Muscle of leg (tissue), 3 donors: ENCODE measurements at regions not wholly inside any gene's neighbourhood (a gene's known extent, or its start where the extent isn't known, plus 50 kb on each side); places are given as distances from the start of the nearest gene placed in this dataset.

Experiments
- DNase-seq: peaks from one replicate; pipeline ENCODE4 v3.0.0; 2013
- H3K27ac ChIP-seq: one replicate; pipeline ENCODE4 v1.5.1; 2013; ENCODE audit warnings: mild to moderate bottlenecking, low read length, control low read depth
- H3K27me3 ChIP-seq: one replicate; pipeline ENCODE4 v1.6.1; 2013; ENCODE audit warnings: low read length; ENCODE audit not compliant: control insufficient read depth, insufficient read depth
- H3K36me3 ChIP-seq: one replicate; pipeline ENCODE4 v1.6.1; 2013; ENCODE audit warnings: low read length; ENCODE audit not compliant: control insufficient read depth, insufficient read depth
- H3K4me1 ChIP-seq: one replicate; pipeline ENCODE4 v1.6.1; 2013; ENCODE audit warnings: low read length; ENCODE audit not compliant: control insufficient read depth, insufficient read depth
- H3K4me3 ChIP-seq: one replicate; pipeline ENCODE4 v1.5.1; 2013; ENCODE audit warnings: low read length, control low read depth
- H3K9me3 ChIP-seq: replicated peaks from 2 replicates; pipeline ENCODE4 v1.6.1; 2013; ENCODE audit warnings: low read depth, low read length; ENCODE audit not compliant: control insufficient read depth
- WGBS: methylation state at CpG from one replicate; pipeline ENCODE4 v1.1.5; 2013; ENCODE audit warnings: missing lambda C conversion rate; ENCODE audit not compliant: insufficient coverage; 5-methylcytosine and 5-hydroxymethylcytosine counted together

DNA sequence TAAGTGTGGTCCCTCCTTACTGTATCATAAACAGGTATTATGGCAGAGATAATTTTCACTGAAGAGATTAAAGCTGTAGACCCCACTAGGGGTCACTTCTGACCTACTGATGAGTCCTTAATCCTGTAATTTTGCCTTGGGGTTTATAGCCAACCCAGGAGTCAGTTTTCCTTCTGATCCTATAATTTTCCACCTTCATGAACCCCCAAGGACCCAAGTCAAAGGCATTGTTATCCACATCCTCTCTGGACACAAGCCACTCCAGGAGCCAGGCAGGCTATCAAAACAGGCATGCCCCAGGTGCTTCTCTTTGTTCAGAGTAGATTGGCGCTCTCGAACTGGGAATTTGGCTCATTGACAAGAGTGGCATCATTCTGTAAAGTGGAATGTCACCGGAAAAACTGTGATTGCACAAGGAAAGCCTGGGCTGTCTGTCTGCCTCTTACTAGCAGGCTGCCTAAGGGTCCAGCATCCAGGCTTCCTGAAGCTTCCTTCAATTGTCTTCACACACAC is 1523.2 kb upstream of the FLRT2 start:
- no peak overlapping the region for H3K4me3 ChIP-seq
- peak; percentile 58 for DNase-seq
- no peak overlapping the region for H3K27ac ChIP-seq
- H3K36me3 ChIP-seq: no peaks in the 10 kb centered on the region
- H3K9me3 ChIP-seq: no peaks in the 10 kb centered on the region
- H3K4me1 ChIP-seq: no peaks in the 10 kb centered on the region
- no peaks in the 10 kb centered on the region for H3K27me3 ChIP-seq
- no CpG with 5 or more reads among the region's 3 CpGs for WGBS

GRCh38 chr14:84013424-84013823 is 1516.5 kb upstream of the FLRT2 start:
- H3K36me3 ChIP-seq: no peaks in the 10 kb centered on the region
- no peak overlapping the region for H3K27ac ChIP-seq
- no peaks in the 10 kb centered on the region for H3K27me3 ChIP-seq
- WGBS: no CpG with 5 or more reads among the region's 1 CpG
- no peaks in the 10 kb centered on the region for H3K9me3 ChIP-seq
- no peaks in the 10 kb centered on the region for H3K4me1 ChIP-seq
- no peak overlapping the region for H3K4me3 ChIP-seq
- DNase-seq: no peak

GRCh38 chr14:84017495-84017894 is 1512.4 kb upstream of the FLRT2 start:
- Histone ChIP-seq H3K9me3 (peaks cover 5% of the 10 kb centered on the region), H3K36me3 (no peaks in the 10 kb centered on the region), H3K4me1 (no peaks in the 10 kb centered on the region), H3K27me3 (no peaks in the 10 kb centered on the region), H3K27ac (no peak overlapping the region), H3K4me3 (no peak overlapping the region)
- peak; percentile 43 for DNase-seq
- whole genome bisulfite sequencing: no CpG with 5 or more reads among the region's 7 CpGs

- H3K27ac ChIP-seq: no peak overlapping the region
- H3K36me3 ChIP-seq: no peaks in the 10 kb centered on the region
- H3K27me3 ChIP-seq: no peaks in the 10 kb centered on the region
- H3K4me1 ChIP-seq: no peaks in the 10 kb centered on the region
- no peak for DNase-seq
- no peak overlapping the region for H3K4me3 ChIP-seq
- H3K9me3 ChIP-seq: peaks cover 5% of the 10 kb centered on the region
Measured at GRCh38 chr14:84021433-84021832, 1508.5 kb upstream of the FLRT2 start.

DNA sequence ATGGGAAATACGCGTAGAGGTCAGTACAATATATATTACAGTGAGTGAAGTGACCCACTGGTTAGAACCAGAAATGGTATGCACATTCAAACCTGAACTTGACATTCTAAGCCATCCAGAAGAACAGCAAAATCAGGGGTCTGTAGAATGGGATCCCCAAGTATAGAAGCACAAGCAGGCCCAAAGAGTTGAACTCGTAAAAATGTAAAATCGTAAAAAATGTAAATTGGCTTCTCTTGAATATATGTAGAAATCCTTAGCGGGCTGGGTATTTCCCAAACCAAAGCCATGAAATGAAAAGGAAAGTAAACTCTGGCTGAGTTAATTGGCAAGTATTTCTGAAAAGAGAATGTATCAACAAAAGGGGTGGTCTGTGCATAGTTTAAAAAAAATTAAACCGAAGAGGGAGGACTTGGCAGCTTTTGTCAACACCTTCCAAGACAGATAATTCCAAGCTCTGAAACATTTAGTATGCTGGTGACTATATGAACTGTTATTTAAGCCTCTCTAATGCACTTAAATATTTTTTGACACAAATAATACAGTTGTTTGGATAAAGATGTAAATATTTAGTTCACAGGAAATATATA is 1505.6 kb upstream of the FLRT2 start:
- no peaks in the 10 kb centered on the region for H3K4me1 ChIP-seq
- H3K36me3 ChIP-seq: no peaks in the 10 kb centered on the region
- no peaks in the 10 kb centered on the region for H3K27me3 ChIP-seq
- H3K27ac ChIP-seq: no peak overlapping the region
- no peak overlapping the region for H3K4me3 ChIP-seq
- no CpG with 5 or more reads among the region's 6 CpGs for WGBS
- H3K9me3 ChIP-seq: peaks cover 5% of the 10 kb centered on the region
- DNase-seq: no peak

DNA sequence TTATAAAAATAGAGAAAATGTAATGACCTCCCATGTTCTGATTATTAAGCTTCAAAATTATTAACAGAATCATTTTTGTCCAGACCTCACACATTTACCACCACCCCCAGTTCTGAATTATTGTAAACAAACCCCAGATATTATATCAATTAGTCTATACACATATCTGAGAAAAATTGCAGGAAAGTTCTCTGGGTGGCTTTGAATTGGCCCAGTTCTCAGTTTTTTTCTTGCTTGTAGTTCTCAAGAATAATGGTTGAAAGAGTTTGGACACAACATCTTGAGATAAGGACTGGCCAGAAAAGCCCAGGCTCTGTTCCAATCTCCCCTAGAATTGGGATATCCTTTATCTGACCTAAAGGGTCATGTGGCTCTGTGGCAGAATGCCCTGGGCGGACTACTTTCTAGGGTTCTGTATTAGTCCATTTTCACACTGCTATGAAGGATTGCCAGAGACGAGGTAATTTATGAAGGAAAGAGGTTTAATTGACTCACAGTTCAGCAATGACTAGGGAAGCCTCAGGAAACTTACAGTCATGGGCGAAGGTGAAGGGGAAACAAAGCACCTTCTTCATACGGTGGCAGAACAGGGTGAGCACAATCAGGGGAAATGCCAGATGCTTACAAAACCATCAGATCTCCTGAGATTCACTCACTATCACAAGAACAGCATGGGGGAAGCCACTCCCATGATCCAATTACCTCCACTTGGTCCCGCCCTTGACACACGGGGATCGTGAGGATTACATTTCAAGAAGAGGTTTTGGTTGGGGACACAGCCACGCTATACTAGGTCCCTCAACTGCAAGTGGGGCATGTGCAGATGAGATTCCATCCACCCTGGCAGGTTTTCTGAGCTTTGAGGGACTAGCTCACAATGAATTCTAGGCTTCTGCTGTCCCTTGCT is 1504.6 kb upstream of the FLRT2 start:
- peaks cover 5% of the 10 kb centered on the region for H3K9me3 ChIP-seq
- 94% methylated on average over 7 of the region's 8 CpGs for WGBS
- DNase-seq: no peak

DNA sequence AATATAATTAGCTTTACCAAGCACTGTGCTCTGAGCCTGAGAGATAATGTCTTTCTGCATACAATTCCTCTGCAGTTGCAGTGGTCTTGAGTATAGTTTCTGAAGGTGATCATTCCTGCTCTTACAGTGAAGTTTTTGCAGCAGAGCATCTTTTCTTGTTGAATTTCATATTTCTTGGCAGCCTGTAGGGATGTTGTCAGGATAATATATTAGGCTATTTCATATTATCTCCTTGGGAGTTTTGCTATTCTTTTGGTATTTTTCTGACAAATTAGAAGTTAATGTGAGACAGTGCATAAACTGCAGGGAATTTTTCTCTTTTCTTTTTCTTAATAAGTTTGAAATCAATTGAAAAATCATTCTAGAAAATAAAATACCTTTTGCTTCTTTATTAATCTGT is 1502.6 kb upstream of the FLRT2 start:
- Histone ChIP-seq H3K4me1 (no peaks in the 10 kb centered on the region), H3K9me3 (no peaks in the 10 kb centered on the region), H3K4me3 (no peak overlapping the region), H3K36me3 (no peaks in the 10 kb centered on the region), H3K27me3 (no peaks in the 10 kb centered on the region), H3K27ac (no peak overlapping the region)
- peak; percentile 61 for DNase-seq

More for the DNA sequence above, 1504.6 kb upstream of the FLRT2 start:
- H3K4me3 ChIP-seq: no peak overlapping the region
- H3K4me1 ChIP-seq: no peaks in the 10 kb centered on the region
- H3K27me3 ChIP-seq: no peaks in the 10 kb centered on the region
- no peaks in the 10 kb centered on the region for H3K36me3 ChIP-seq
- no peak overlapping the region for H3K27ac ChIP-seq

GRCh38 chr14:84028080-84028604 is 1501.8 kb upstream of the FLRT2 start:
- no peak for DNase-seq
- Histone ChIP-seq H3K9me3 (no peaks in the 10 kb centered on the region), H3K4me1 (no peaks in the 10 kb centered on the region), H3K27me3 (no peaks in the 10 kb centered on the region), H3K36me3 (no peaks in the 10 kb centered on the region), H3K27ac (no peak overlapping the region), H3K4me3 (no peak overlapping the region)
- WGBS: 67% methylated on average over 1 of the region's 5 CpGs

DNA sequence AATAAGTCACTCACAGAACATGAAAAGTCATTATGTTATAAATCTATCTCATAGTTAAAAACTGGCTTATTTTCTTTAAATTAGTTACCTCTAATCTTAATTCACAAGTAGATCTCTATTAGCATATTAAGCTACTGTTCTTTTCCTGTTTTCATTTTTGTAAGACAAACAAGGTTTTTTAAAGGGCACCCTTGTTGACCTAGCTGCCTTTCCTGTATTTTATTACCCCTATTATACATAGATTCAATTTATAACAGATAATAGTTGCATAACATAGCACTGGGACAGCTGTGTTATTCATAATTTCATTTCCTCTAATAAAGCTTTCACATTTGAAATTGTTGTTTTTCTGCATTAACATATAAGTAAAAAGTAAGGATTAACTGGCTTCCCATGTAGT is 1500.7 kb upstream of the FLRT2 start:
- no peak overlapping the region for H3K4me3 ChIP-seq
- DNase-seq: no peak
- no peaks in the 10 kb centered on the region for H3K27me3 ChIP-seq
- H3K4me1 ChIP-seq: no peaks in the 10 kb centered on the region
- H3K27ac ChIP-seq: no peak overlapping the region
- H3K36me3 ChIP-seq: no peaks in the 10 kb centered on the region
- no peaks in the 10 kb centered on the region for H3K9me3 ChIP-seq

GRCh38 chr14:84029720-84030119 is 1500.2 kb upstream of the FLRT2 start:
- DNase-seq: peak; percentile 42
- Histone ChIP-seq H3K4me1 (no peaks in the 10 kb centered on the region), H3K27ac (no peak overlapping the region), H3K9me3 (no peaks in the 10 kb centered on the region), H3K27me3 (no peaks in the 10 kb centered on the region), H3K36me3 (no peaks in the 10 kb centered on the region), H3K4me3 (no peak overlapping the region)
- 60% methylated on average over 1 of the region's 7 CpGs for WGBS
